SHP77 treated with DMSO at 0.1 percent for 48 hours (cell line): ENCODE measurements at regions not wholly inside any gene's neighbourhood (a gene's known extent, or its start where the extent isn't known, plus 50 kb on each side); places are given as distances from the start of the nearest gene placed in this dataset.
"Not testable (repeated sequence)": the region's sequence is repeated elsewhere in the genome, so short reads cannot be mapped to it uniquely, and the experiment has no call there.

ENCODE experiments used
- DNase-seq: peaks from one replicate; lab custom pipeline; 2025; lab: John Stamatoyannopoulos, UW

GRCh38 chr14:34300330-34300729, 161.7 kb downstream of the SPTSSA start:
- no peak for DNase-seq

GRCh38 chr14:34299360-34299759, 162.7 kb downstream of the SPTSSA start:
- no peak for DNase-seq

DNA sequence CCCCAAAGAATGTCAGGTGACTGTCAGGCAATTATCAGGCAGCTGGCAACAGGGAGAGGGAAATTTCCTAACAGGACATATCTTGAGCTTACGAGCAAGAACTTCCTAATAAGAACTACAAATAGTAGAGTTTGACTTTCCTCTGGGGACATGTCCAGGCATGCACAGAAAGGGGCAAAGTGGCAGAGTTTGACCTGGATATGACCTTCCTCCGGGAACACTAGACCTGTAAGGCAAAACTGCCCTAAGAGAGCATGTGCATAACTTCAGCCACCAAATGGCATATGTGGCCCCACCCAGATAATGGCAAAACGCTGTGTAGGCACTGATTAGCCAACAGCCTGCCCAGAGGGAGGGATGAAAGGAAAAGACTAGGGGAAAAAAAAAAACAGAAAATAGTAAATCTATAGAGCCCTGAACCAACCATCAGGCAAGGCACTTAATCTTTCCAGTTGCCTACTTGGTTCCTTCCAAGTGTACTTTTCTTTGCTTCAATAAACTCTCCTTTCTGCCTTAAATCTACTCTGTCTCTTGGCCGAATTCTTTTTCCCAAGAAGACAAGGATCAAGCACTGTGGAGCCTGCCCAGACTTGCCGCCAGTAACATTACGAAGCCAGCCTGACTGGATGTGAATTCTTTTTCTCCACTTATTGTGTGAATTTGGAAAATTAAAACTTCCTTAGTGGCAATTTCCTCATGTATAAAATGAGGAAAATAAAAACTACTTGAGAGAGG, 164.1 kb downstream of the SPTSSA start:
- no peak for DNase-seq

- no peak for DNase-seq
Observed at GRCh38 chr14:34283590-34283989, 178.4 kb downstream of the SPTSSA start.

GRCh38 chr14:34277191-34277590, 184.8 kb downstream of the SPTSSA start:
- DNase-seq: no peak

GRCh38 chr14:34275530-34275929, 186.5 kb downstream of the SPTSSA start:
- no peak for DNase-seq

DNA sequence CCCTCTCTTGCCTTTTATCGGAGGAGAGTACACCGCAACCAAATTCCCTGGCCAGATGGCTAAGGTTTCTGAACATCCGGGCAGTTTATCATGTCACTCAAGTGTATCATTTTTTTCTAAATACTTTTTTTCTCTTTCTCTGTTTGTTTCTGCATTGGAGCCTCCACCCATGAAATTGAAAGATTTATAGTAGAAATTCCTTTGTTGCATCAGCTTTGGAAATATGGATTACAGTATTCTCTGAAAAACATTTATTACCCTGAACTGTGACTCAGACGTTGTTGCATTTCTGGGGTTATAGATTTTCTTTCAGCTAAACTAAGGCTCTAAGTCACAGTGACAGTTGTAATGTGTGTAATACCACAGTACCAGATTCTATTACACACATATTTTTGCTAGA, 187.0 kb downstream of the SPTSSA start:
- DNase-seq: no peak

DNA sequence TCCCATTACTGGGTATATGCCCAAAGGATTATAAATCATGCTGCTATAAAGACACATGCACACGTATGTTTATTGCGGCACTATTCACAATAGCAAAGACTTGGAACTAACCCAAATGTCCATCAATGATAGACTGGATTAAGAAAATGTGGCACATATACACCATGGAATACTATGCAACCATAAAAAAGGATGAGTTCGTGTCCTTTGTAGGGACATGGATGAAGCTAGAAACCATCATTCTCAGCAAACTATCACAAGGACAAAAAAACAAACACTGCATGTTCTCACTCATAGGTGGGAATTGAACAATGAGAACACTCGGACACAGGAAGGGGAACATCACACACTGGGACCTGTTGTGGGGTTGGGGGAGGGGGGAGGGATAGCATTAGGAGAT, 188.3 kb downstream of the SPTSSA start:
- not testable (repeated sequence) for DNase-seq

- DNase-seq: no peak
Observed at GRCh38 chr14:34270361-34270760, 191.7 kb downstream of the SPTSSA start.

- no peak for DNase-seq
Observed at GRCh38 chr14:34266344-34266743, 195.7 kb downstream of the SPTSSA start.

GRCh38 chr14:34262127-34262910, 199.7 kb downstream of the SPTSSA start:
- DNase-seq: no peak

DNA sequence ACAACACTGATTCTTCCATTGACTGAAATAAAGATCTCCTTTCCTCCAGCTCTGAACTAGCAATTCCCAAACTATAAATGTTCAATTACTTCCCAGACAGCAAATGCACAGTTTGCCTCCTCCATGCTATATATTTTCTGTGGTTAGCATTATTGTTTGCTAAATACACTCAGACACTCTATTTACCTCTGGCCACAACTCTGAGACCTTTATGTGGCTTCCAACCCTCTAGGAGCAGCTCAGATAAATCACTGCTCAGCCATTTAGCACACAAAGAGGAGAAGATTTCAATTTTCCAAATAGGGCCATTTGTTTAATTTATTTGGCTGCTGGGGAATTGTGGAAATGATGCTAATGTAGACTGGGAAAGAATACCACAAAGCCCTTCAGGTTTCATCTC, 202.0 kb downstream of the SPTSSA start:
- DNase-seq: no peak

DNA sequence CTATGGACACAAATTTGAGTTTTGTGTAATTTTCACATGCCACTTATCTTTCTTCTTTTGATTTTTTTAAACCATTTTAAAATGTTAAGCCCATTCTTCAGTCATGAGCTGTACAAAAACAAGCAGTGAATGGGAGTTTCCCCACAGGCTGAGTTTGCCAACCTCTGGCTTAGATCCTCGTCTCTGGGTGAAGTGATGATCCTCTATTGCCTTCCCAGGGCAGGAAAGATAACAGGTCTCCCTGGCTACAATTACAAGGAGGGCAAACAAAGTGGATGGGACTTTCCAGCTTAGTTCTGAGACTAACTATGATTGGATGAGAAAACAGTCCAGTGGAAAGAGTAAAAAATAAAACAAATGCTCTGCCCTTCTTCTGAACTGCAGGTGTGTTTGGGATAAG, 203.7 kb downstream of the SPTSSA start:
- no peak for DNase-seq

GRCh38 chr14:34257505-34257904, 204.5 kb downstream of the SPTSSA start:
- DNase-seq: no peak

DNA sequence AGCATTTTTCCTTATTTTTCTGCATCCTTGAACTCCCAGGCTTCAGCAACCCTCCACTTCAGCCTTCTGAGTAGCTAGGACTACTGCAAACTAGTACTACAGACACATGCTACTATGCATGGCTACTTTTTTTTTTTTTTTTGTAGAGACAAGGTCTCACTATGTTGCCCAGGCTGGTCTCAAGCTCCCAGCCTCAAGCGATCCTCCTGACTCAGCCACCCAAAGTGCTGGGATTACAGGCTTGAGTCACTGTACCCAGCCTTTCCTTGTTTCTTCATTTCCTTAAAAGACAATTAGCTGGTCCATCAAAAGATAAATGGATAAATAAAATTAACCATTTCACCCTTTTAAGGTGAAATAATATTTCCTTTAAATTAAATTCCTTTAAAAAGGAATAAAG, 205.8 kb downstream of the SPTSSA start:
- DNase-seq: no peak

DNA sequence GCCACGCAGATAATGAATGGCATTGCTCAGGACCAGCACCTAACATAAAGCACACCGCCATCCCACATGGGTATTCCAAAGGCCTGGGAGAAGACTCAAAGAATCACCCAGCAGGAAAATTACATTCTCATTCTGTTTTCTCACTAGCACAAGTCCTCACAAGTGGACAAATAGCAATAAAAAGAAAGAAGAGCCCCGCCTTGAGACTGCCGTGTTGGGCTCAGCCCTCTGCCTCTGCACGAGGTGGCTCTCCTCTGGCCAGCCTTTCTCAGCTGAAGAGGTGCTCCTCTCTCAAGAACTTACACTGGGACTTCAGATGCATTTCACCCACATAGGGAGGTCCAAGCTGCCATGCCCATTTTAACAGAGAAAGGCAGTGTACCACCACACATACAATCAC, 207.5 kb downstream of the SPTSSA start:
- no peak for DNase-seq

DNA sequence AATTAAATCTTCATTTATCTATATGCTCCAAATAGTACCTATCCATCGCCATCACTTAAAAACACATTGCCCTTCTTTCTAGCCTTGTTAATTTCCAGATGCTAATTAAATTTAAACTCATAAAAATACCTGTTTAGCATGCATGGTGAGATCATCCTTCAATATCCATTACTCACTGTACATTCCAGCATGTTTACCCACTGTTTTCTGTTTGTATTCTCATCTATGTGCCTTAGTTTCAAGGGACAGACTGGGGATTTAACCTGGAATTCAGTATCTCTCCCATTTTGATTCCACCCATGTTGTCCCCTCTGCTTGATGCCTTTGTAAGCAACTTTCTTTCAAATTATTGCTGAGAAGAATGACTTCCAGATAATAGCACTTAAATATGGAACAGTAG, 208.0 kb downstream of the SPTSSA start:
- no peak for DNase-seq

- no peak for DNase-seq
Observed at GRCh38 chr14:34252227-34252626, 209.8 kb downstream of the SPTSSA start.

GRCh38 chr14:34251662-34252061, 210.4 kb downstream of the SPTSSA start:
- no peak for DNase-seq

- no peak for DNase-seq
Observed at GRCh38 chr14:34250959-34251358, 211.1 kb downstream of the SPTSSA start.

DNA sequence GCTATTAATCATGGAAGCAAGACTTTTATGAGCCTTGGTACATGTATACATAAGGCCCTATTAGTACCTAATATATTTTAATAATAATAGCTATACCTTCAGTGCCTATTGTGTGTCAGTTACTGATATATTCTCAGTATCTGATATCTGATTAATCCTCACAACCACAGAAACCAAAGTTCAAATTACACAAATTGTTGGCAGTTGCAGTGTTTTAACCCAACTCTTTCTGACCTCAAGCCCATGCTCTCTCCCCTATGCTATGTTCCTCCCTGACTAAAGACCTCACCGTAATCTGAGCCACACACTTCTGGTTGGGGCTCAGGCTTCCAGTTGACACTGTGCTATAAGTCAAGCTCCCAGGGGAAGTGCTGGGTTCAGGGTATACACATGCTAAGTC, 214.4 kb downstream of the SPTSSA start:
- DNase-seq: no peak

- no peak for DNase-seq
Observed at GRCh38 chr14:34246206-34246605, 215.8 kb downstream of the SPTSSA start.

DNA sequence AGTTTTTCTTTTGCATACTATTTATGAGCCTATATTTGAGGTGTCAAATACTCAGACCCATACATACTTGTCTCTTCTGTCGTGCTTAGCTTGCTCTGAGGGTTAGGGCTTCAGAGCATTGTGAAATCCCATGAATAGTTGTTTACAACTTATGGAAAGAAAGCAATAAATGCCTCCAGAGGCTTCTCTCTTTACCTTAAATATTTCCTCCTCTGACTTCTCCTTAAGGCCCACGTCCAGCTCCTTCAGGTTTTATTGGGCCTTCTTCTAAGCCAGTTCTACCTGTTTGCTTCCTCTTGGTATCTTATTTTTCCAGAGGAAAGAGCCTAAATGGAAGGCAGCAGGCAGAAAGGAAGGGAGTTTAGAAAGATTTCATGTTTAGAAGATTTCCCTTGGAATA, 218.6 kb downstream of the SPTSSA start:
- no peak for DNase-seq

- no peak for DNase-seq
Observed at GRCh38 chr14:34243001-34243400, 219.0 kb downstream of the SPTSSA start.
